Upper lobe of left lung (tissue), 4 donors: ENCODE measurements at regions not wholly inside any gene's neighbourhood (a gene's known extent, or its start where the extent isn't known, plus 50 kb on each side); places are given as distances from the start of the nearest gene placed in this dataset.

Experiments used
- POLR2A ChIP-seq, 4 donors: fragments of 450-650 bp; IDR thresholded peaks; one replicate each; pipeline ENCODE4 v1.5.1; 2016 to 2017; ENCODE audit warnings: antibody characterized with exemption in 4 of 4, mild to moderate bottlenecking in 2 of 4
- TF ChIP-seq, protein P1 (sequence below), 6 experiments: fragments of 450-650 bp in 4 of 6; fragments of 200-600 bp in 2 of 6; sonication (generic) in 2 of 6; IDR thresholded peaks; one replicate each; pipeline ENCODE4 v1.5.1; 2016 to 2019; ENCODE audit warnings: antibody characterized with exemption in 6 of 6

GRCh38 chr2:219857751-219858150 is 230.3 kb downstream of the SLC4A3 start:
- TF ChIP-seq, protein P1, sequence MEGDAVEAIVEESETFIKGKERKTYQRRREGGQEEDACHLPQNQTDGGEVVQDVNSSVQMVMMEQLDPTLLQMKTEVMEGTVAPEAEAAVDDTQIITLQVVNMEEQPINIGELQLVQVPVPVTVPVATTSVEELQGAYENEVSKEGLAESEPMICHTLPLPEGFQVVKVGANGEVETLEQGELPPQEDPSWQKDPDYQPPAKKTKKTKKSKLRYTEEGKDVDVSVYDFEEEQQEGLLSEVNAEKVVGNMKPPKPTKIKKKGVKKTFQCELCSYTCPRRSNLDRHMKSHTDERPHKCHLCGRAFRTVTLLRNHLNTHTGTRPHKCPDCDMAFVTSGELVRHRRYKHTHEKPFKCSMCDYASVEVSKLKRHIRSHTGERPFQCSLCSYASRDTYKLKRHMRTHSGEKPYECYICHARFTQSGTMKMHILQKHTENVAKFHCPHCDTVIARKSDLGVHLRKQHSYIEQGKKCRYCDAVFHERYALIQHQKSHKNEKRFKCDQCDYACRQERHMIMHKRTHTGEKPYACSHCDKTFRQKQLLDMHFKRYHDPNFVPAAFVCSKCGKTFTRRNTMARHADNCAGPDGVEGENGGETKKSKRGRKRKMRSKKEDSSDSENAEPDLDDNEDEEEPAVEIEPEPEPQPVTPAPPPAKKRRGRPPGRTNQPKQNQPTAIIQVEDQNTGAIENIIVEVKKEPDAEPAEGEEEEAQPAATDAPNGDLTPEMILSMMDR (IDR thresholded peaks at IDR 0.05) = no peak
- TF ChIP-seq POLR2A (IDR thresholded peaks at IDR 0.05) = no peak
